SJSA1 (cell line): ENCODE measurements at regions not wholly inside any gene's neighbourhood (a gene's known extent, or its start where the extent isn't known, plus 50 kb on each side); places are given as distances from the start of the nearest gene placed in this dataset.

ENCODE experiments used
- DNase-seq, 2 experiments: peaks; one replicate each; pipeline ENCODE4 v3.0.0-alpha.2; 2015 to 2020; ENCODE audit warnings: low spot score in 2 of 2, low read depth in 1 of 2
- H3K27ac ChIP-seq: fragments of 250-450 bp; sonication (Bioruptor Pico); 2 replicates; pipeline ENCODE4 v1.5.1; 2020; ENCODE audit warnings: mild to moderate bottlenecking, moderate library complexity
- H3K27me3 ChIP-seq: fragments of 250-450 bp; sonication (Bioruptor Pico); replicated peaks from 2 replicates; pipeline ENCODE4 v1.5.1; 2020; ENCODE audit warnings: mild to moderate bottlenecking, moderate library complexity
- H3K36me3 ChIP-seq: fragments of 250-450 bp; sonication (Bioruptor Pico); 2 replicates; pipeline ENCODE4 v1.5.1; 2020; ENCODE audit warnings: mild to moderate bottlenecking
- H3K4me1 ChIP-seq: fragments of 250-450 bp; sonication (Bioruptor Pico); replicated peaks from 2 replicates; pipeline ENCODE4 v1.6.1; 2021; ENCODE audit warnings: mild to moderate bottlenecking
- H3K4me3 ChIP-seq: fragments of 250-450 bp; sonication (Bioruptor Pico); 2 replicates; pipeline ENCODE4 v1.5.1; 2020; ENCODE audit warnings: mild to moderate bottlenecking
- H3K9me3 ChIP-seq: fragments of 250-450 bp; sonication (Bioruptor Pico); replicated peaks from 2 replicates; pipeline ENCODE4 v1.5.1; 2020; ENCODE audit warnings: mild to moderate bottlenecking

- Histone ChIP-seq H3K4me3 (no peak overlapping the region), H3K27me3 (no peaks in the 10 kb centered on the region), H3K9me3 (peaks cover 8% of the 10 kb centered on the region; the same call in 1 of the 2 replicates), H3K36me3 (no peaks in the 10 kb centered on the region), H3K4me1 (peaks cover 22% of the 10 kb centered on the region), H3K27ac (peak overlapping the region; percentile 26)
- DNase-seq = no peak
Measured at GRCh38 chr9:90991953-90992352, 190.3 kb downstream of the SYK start.

DNA sequence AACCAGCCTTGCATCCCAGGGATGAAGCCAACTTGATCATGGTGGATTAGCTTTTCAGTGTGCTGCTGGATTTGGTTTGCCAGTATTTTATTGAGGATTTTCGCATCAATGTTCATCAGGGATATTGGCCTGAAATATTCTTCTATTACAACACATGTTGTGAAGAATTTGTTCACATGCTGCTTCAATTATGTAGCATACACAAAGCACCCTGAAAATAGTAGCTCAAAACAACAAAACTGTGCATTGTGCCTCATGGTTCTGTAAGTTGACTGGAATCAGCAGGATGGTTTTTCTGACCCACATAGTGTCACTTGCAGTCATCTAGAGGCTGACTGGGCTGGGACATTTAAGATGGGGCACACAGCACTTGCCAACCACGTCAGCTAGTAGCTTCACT is 193.9 kb downstream of the SYK start:
- H3K27ac ChIP-seq = no peak overlapping the region
- H3K27me3 ChIP-seq = no peaks in the 10 kb centered on the region
- DNase-seq = no peak
- no peak overlapping the region for H3K4me3 ChIP-seq
- H3K36me3 ChIP-seq = no peaks in the 10 kb centered on the region
- H3K9me3 ChIP-seq = peaks cover 8% of the 10 kb centered on the region; the same call in 1 of the 2 replicates
- peaks cover 40% of the 10 kb centered on the region for H3K4me1 ChIP-seq

DNA sequence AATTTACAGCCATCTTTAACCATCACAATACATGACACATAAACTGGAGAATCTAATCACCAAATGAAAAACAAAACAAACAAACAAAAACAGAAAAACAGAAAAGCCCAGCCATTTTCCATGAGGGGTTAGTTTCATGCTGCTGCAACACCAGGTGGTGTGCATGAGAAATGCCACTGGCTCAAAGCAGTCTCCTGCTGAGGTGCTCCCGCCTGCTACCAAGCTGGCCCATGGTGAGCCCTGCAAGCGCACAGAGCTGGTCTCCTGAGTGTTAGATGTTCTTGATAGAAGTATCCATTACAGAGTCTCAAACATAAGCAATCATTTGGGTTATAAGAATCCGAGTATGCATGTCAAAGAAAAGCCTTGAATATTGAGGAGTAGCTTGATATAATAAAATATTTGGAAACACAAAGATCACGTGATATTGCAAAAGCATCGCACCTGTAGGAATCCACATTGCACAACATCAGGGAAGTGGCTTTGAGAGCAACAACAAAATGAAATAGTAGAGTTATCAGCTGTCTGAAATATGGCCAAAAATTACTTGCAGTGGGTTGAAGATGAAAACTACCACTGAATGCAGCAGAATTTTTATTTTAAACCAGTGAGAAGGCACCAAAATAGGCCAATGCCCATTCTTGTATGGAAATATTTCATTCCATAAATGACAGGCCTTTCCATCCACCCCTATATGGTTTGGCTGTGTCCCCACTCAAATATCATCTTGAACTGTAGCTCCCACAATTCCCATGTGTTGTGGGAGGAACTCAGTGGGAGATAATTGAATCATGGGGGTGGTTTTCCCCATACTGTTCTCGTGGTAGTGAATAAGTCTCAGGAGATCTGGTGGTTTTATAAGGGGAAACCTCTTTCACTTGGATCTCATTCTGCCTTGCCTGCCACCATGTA is 194.8 kb downstream of the SYK start:
- Histone ChIP-seq H3K4me3 (no peak overlapping the region), H3K27ac (no peak overlapping the region), H3K27me3 (no peaks in the 10 kb centered on the region), H3K9me3 (peaks cover 4% of the 10 kb centered on the region; the same call in 1 of the 2 replicates), H3K4me1 (peaks cover 48% of the 10 kb centered on the region), H3K36me3 (no peaks in the 10 kb centered on the region)
- no peak for DNase-seq

DNA sequence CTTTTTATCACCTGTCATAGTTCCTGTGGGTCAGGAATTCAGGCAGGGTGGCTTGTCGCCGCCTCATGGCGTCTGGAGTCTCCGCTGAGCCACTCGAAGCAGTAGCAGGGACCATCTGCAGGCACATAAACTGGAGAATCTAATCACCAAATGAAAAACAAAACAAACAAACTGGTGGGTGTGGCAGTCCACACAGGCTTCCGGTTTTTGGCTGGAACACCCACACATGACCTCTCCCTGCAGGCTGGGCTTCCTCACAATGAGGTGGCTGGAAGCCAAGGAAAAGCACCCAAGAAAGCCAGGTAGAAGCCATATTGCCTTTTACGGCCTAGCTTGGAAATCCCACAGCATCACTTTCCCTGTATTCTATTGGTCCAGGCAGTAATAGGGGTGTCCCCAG is 197.0 kb downstream of the SYK start:
- Histone ChIP-seq H3K36me3 (no peaks in the 10 kb centered on the region), H3K4me3 (no peak overlapping the region), H3K9me3 (0 out of 2 replicates have a peak, but pooled peaks cover 4% of the 10 kb centered on the region), H3K4me1 (peaks cover 45% of the 10 kb centered on the region), H3K27ac (no peak overlapping the region), H3K27me3 (no peaks in the 10 kb centered on the region)
- peak; percentile 38 to 56 for DNase-seq

GRCh38 chr9:90999425-91000397 is 198.1 kb downstream of the SYK start:
- DNase-seq = no peak
- no peaks in the 10 kb centered on the region for H3K36me3 ChIP-seq
- 0 out of 2 replicates have a peak, but pooled peaks cover 4% of the 10 kb centered on the region for H3K9me3 ChIP-seq
- H3K27me3 ChIP-seq = no peaks in the 10 kb centered on the region
- no peak overlapping the region for H3K27ac ChIP-seq
- no peak overlapping the region for H3K4me3 ChIP-seq
- H3K4me1 ChIP-seq = peaks cover 45% of the 10 kb centered on the region

DNA sequence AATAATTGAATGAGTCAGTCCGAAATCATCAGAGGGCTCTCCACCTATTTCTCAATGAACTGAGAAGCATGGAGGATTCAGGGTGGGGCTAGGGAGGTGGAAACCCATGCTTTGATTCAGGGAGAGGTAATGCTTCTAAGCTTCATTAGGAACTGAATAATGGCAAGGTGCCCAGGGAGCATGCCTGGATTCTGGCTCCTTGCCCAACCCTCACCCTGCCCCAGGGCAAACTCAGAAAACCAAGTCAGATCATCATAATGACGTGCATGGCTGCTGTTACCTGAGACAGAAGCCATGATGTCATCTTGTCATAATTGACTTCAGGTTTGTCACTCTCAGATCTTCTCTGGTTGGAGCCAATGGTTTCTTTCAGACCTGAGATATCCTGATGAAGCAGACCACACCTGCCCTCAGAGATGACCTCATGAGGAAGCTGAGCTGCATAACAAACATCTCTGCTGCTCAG is 199.6 kb downstream of the SYK start:
- peaks cover 45% of the 10 kb centered on the region for H3K4me1 ChIP-seq

GRCh38 chr9:91004484-91004883 is 202.9 kb downstream of the SYK start:
- Histone ChIP-seq H3K27ac (no peak overlapping the region), H3K4me1 (peaks cover 31% of the 10 kb centered on the region), H3K4me3 (no peak overlapping the region), H3K9me3 (0 out of 2 replicates have a peak, but pooled peaks cover 4% of the 10 kb centered on the region), H3K36me3 (no peaks in the 10 kb centered on the region), H3K27me3 (no peaks in the 10 kb centered on the region)
- DNase-seq = no peak

More for the DNA sequence above, 199.6 kb downstream of the SYK start:
- no peaks in the 10 kb centered on the region for H3K27me3 ChIP-seq
- H3K9me3 ChIP-seq = 0 out of 2 replicates have a peak, but pooled peaks cover 4% of the 10 kb centered on the region
- no peak overlapping the region for H3K27ac ChIP-seq
- peak in 1 of 2 experiments; percentile 28 for DNase-seq
- H3K36me3 ChIP-seq = no peaks in the 10 kb centered on the region
- no peak overlapping the region for H3K4me3 ChIP-seq

- no peak overlapping the region for H3K4me3 ChIP-seq
- no peaks in the 10 kb centered on the region for H3K36me3 ChIP-seq
- H3K27ac ChIP-seq = no peak overlapping the region
- H3K9me3 ChIP-seq = 0 out of 2 replicates have a peak, but pooled peaks cover 4% of the 10 kb centered on the region
- no peak for DNase-seq
- peaks cover 28% of the 10 kb centered on the region for H3K4me1 ChIP-seq
- no peaks in the 10 kb centered on the region for H3K27me3 ChIP-seq
Measured at GRCh38 chr9:91004992-91005391, 203.4 kb downstream of the SYK start.

DNA sequence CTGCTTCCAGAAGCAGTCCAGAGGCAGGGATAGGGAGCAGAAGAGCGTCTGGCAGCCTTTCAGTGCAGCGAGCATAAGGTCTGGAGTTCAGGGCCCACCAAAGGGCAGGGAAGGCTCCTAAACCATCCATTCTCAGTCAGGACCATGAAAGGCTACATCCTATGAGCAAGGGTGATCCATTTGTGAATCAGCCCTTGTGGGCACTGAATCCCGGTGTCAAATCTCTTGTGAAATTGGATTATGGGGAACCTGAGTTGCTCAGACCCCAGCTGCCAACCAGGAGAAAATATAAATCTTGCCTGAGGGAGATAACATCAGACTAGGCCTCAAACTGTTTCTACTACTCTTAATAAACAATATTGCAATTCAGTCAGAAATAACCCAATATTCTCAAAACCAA is 204.4 kb downstream of the SYK start:
- peaks cover 18% of the 10 kb centered on the region for H3K4me1 ChIP-seq
- no peak overlapping the region for H3K4me3 ChIP-seq
- H3K36me3 ChIP-seq = no peaks in the 10 kb centered on the region
- H3K27me3 ChIP-seq = no peaks in the 10 kb centered on the region
- no peak overlapping the region for H3K27ac ChIP-seq
- H3K9me3 ChIP-seq = 0 out of 2 replicates have a peak, but pooled peaks cover 4% of the 10 kb centered on the region
- no peak for DNase-seq

GRCh38 chr9:91008568-91008967 is 206.9 kb downstream of the SYK start:
- Histone ChIP-seq H3K4me1 (no peaks in the 10 kb centered on the region), H3K27me3 (no peaks in the 10 kb centered on the region), H3K4me3 (no peak overlapping the region), H3K36me3 (no peaks in the 10 kb centered on the region), H3K9me3 (no peaks in the 10 kb centered on the region), H3K27ac (no peak overlapping the region)
- DNase-seq = no peak

DNA sequence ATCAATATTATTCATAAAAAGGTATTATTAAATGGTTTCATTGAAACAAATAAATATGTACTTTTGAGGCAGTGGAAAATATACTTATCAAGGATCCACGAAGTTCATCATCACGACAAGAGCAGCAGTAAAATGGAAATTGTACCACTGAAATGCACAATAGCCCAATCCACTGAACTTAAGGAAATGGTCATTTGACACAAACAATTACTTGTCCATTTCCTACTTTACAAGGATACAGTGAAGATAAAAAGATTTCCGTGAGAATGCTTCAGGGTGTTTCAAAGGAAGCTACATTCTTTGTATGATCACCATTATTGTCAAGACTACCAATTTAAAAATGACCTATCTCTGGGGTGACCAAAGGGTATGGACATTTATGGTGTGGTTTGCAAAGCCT is 210.3 kb downstream of the SYK start:
- no peaks in the 10 kb centered on the region for H3K27me3 ChIP-seq

GRCh38 chr9:91012933-91013841 is 211.6 kb downstream of the SYK start:
- DNase-seq = no peak
- Histone ChIP-seq H3K27me3 (no peaks in the 10 kb centered on the region), H3K4me3 (no peak overlapping the region), H3K27ac (no peak overlapping the region), H3K4me1 (no peaks in the 10 kb centered on the region), H3K9me3 (no peaks in the 10 kb centered on the region), H3K36me3 (no peaks in the 10 kb centered on the region)

More for the DNA sequence above, 210.3 kb downstream of the SYK start:
- H3K4me3 ChIP-seq = no peak overlapping the region
- H3K27ac ChIP-seq = no peak overlapping the region
- no peak for DNase-seq
- H3K9me3 ChIP-seq = no peaks in the 10 kb centered on the region
- H3K4me1 ChIP-seq = no peaks in the 10 kb centered on the region
- no peaks in the 10 kb centered on the region for H3K36me3 ChIP-seq

GRCh38 chr9:91017245-91017644 is 215.6 kb downstream of the SYK start:
- H3K27ac ChIP-seq = no peak overlapping the region
- H3K9me3 ChIP-seq = no peaks in the 10 kb centered on the region
- no peak overlapping the region for H3K4me3 ChIP-seq
- no peaks in the 10 kb centered on the region for H3K4me1 ChIP-seq
- H3K36me3 ChIP-seq = no peaks in the 10 kb centered on the region
- no peak for DNase-seq
- H3K27me3 ChIP-seq = no peaks in the 10 kb centered on the region
